K562 (cell line): ENCODE measurements at regions not wholly inside any gene's neighbourhood (a gene's known extent, or its start where the extent isn't known, plus 50 kb on each side); places are given as distances from the start of the nearest gene placed in this dataset.

Experiments used
- EZH2 ChIP-seq: IDR thresholded peaks from 2 replicates; pipeline ENCODE4 v1.6.1; 2012; ENCODE audit warnings: low read depth, mild to moderate bottlenecking, inconsistent platforms, low read length, borderline replicate concordance
- ILF3 ChIP-seq: fragments of 450-650 bp; IDR thresholded peaks from 2 replicates; pipeline ENCODE4 v1.6.1; 2018; ENCODE audit warnings: antibody characterized with exemption, mild to moderate bottlenecking, moderate library complexity, borderline replicate concordance
- NFE2L1 ChIP-seq: fragments of 450-650 bp; IDR thresholded peaks from 2 replicates; pipeline ENCODE4 v1.6.1; 2016; ENCODE audit warnings: missing genetic modification characterization, low read depth, mild to moderate bottlenecking, missing compliant biosample characterization, moderate library complexity, borderline replicate concordance
- POLR2A ChIP-seq: fragments of 450-650 bp; conservative IDR thresholded peaks from 2 replicates; pipeline ENCODE4 v1.6.1; 2016
- POLR2AphosphoS5 ChIP-seq: IDR thresholded peaks from 2 replicates; pipeline ENCODE4 v1.6.1; 2011; ENCODE audit warnings: mild to moderate bottlenecking, low read depth, low read length, moderate library complexity; ENCODE audit not compliant: control insufficient read depth, insufficient read depth
- POU5F1 ChIP-seq: fragments of 150-350 bp; IDR thresholded peaks from 2 replicates; pipeline ENCODE4 v1.6.1; 2014; ENCODE audit warnings: borderline replicate concordance, low read length, low read depth, mild to moderate bottlenecking; ENCODE audit not compliant: partially characterized antibody
- ZBTB33 ChIP-seq: sonication (generic); formaldehyde crosslinking; IDR thresholded peaks from 2 replicates; pipeline ENCODE4 v1.8.1; 2023; ENCODE audit warnings: mild to moderate bottlenecking, missing genetic modification reagents
- ZNF121 ChIP-seq: sonication (generic); formaldehyde crosslinking; conservative IDR thresholded peaks from 2 replicates; pipeline ENCODE4 v1.8.0; 2022; ENCODE audit warnings: missing genetic modification reagents
- ZNF232 ChIP-seq: sonication (generic); formaldehyde crosslinking; IDR thresholded peaks from 2 replicates; pipeline ENCODE4 v1.8.0; 2022; ENCODE audit warnings: mild to moderate bottlenecking, missing genetic modification reagents

- TF ChIP-seq ILF3 (no peak), POLR2A (no peak), POU5F1 (no peak), ZNF121 (CRISPR knock-in tag) (no peak), NFE2L1 (no peak), ZNF232 (CRISPR knock-in tag) (no peak), ZBTB33 (CRISPR knock-in tag) (no peak), EZH2 (no peak), POLR2AphosphoS5 (no peak)
Observed at GRCh38 chr1:118618618-118619340, 369.4 kb downstream of the TBX15 start.
